Mesendoderm (in vitro differentiated cells): ENCODE measurements at regions not wholly inside any gene's neighbourhood (a gene's known extent, or its start where the extent isn't known, plus 50 kb on each side); places are given as distances from the start of the nearest gene placed in this dataset.
A peak's percentile ranks its signal among the peaks of the same experiment; 100 is the strongest.

ENCODE experiments used
- DNase-seq: peaks from one replicate; pipeline ENCODE4 v3.0.0; 2013
- H2AK5ac ChIP-seq: 2 replicates; pipeline ENCODE4 v1.6.1; 2013; ENCODE audit warnings: low read length, inconsistent platforms
- H2BK120ac ChIP-seq: 2 replicates; pipeline ENCODE4 v1.6.1; 2013; ENCODE audit warnings: low read depth, mild to moderate bottlenecking, low read length, moderate library complexity, mixed read lengths
- H2BK15ac ChIP-seq: replicated peaks from 2 replicates; pipeline ENCODE4 v1.6.1; 2013; ENCODE audit warnings: low read depth, mild to moderate bottlenecking, moderate library complexity
- H2BK5ac ChIP-seq: 2 replicates; pipeline ENCODE4 v1.6.1; 2013; ENCODE audit warnings: low read length, inconsistent platforms
- H3K18ac ChIP-seq: 2 replicates; pipeline ENCODE4 v1.6.1; 2013; ENCODE audit warnings: mild to moderate bottlenecking, low read length, mixed read lengths
- H3K23ac ChIP-seq: one replicate; pipeline ENCODE4 v1.6.1; 2013; ENCODE audit warnings: low read length
- H3K27ac ChIP-seq: 2 replicates; pipeline ENCODE4 v1.5.1; 2013; ENCODE audit warnings: low read depth, mild to moderate bottlenecking, inconsistent platforms, low read length, moderate library complexity
- H3K27me3 ChIP-seq: 2 replicates; pipeline ENCODE4 v1.6.1; 2013; ENCODE audit warnings: low read length, control low read depth, mild to moderate bottlenecking, inconsistent platforms; ENCODE audit not compliant: insufficient read depth, poor library complexity
- H3K36me3 ChIP-seq: 2 replicates; pipeline ENCODE4 v1.6.1; 2013; ENCODE audit warnings: low read length, inconsistent platforms; ENCODE audit not compliant: control insufficient read depth, insufficient read depth
- H3K4ac ChIP-seq: one replicate; pipeline ENCODE4 v1.6.1; 2013; ENCODE audit warnings: low read depth, mild to moderate bottlenecking, low read length, moderate library complexity
- H3K4me1 ChIP-seq: 2 replicates; pipeline ENCODE4 v1.6.1; 2013; ENCODE audit warnings: low read depth, low read length, inconsistent platforms; ENCODE audit not compliant: control insufficient read depth
- H3K4me2 ChIP-seq: 2 replicates; pipeline ENCODE4 v1.6.1; 2013; ENCODE audit warnings: low read length
- H3K4me3 ChIP-seq: 2 replicates; pipeline ENCODE4 v1.5.1; 2013; ENCODE audit warnings: mild to moderate bottlenecking, low read length
- H3K56ac ChIP-seq: one replicate; pipeline ENCODE4 v1.6.1; 2013; ENCODE audit warnings: low read length
- H3K79me1 ChIP-seq: 2 replicates; pipeline ENCODE4 v1.6.1; 2013; ENCODE audit warnings: low read length, inconsistent platforms
- H3K79me2 ChIP-seq: 2 replicates; pipeline ENCODE4 v1.6.1; 2013; ENCODE audit warnings: mild to moderate bottlenecking, low read length; ENCODE audit not compliant: control insufficient read depth, insufficient read depth
- H3K9ac ChIP-seq: 2 replicates; pipeline ENCODE4 v1.6.1; 2013; ENCODE audit warnings: low read length, inconsistent platforms
- H4K5ac ChIP-seq: one replicate; pipeline ENCODE4 v1.6.1; 2013; ENCODE audit warnings: low read length
- H4K8ac ChIP-seq: one replicate; pipeline ENCODE4 v1.6.1; 2013; ENCODE audit warnings: low read depth, mild to moderate bottlenecking, control low read depth, low read length, moderate library complexity
- WGBS: extraction: QIAGEN DNeasy Blood & Tissue Kit; methylation state at CpG from one replicate; pipeline ENCODE4 v1.1.7; 2013; ENCODE audit warnings: low lambda C conversion rate, missing lambda C conversion rate; ENCODE audit not compliant: insufficient coverage; ENCODE audit errors: extremely low coverage; 5-methylcytosine and 5-hydroxymethylcytosine counted together

DNA sequence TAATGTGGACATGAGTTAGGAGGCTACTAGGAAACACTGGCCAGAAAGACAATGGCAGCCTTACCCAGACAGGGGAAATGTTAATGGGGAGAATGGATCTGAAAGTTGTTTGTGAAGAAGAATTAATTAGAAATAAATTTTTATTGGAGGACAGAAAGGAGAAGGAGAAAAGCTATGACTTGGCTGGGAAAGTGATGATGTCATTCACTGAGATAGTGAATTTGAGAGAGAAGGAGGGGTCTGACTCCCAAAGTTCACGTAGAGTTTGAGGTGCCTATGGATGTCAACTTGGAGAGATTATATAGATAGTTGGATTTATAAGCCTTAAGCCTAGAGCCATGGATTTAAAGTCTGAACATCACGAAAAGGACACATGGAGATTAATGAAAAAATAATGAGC, 144.6 kb upstream of the ZNF521 start:
- H3K36me3 ChIP-seq = no peaks in the 10 kb centered on the region
- DNase-seq = no peak
- no peak overlapping the region for H3K27ac ChIP-seq
- H3K56ac ChIP-seq = no peak overlapping the region
- H4K5ac ChIP-seq = no peak overlapping the region
- no peak overlapping the region for H3K4ac ChIP-seq
- no peak overlapping the region for H3K18ac ChIP-seq
- H2AK5ac ChIP-seq = no peak overlapping the region
- no peak overlapping the region for H2BK5ac ChIP-seq
- no peaks in the 10 kb centered on the region for H3K79me2 ChIP-seq
- no peaks in the 10 kb centered on the region for H3K27me3 ChIP-seq
- H3K4me1 ChIP-seq = no peaks in the 10 kb centered on the region
- no peak overlapping the region for H4K8ac ChIP-seq
- no peak overlapping the region for H3K23ac ChIP-seq
- no peak overlapping the region for H3K4me2 ChIP-seq
- no CpG with 5 or more reads among the region's 2 CpGs for WGBS
- no peaks in the 10 kb centered on the region for H3K79me1 ChIP-seq
- H3K9ac ChIP-seq = no peak overlapping the region
- H2BK120ac ChIP-seq = no peak overlapping the region
- no peak overlapping the region for H3K4me3 ChIP-seq
- H2BK15ac ChIP-seq = no peak overlapping the region

DNA sequence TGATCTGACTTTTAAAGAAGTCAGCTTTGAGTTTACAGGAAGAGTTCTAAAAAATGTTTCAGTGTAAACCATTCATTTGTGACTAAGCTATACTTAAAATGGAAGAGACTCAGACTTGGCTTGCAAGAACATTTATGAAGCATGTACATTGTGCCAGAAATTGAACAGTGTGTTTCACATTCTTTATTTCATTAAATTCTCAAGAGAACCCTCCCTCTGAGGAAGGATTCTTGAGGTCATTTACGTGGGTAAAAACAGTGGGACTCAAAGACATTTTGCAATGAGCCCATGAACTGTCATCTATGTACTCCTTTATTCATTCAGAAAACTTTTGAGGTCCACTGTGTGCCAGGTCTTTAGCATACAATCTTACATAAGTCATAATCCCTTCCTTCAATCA, 143.6 kb upstream of the ZNF521 start:
- no peak overlapping the region for H3K23ac ChIP-seq
- H3K79me1 ChIP-seq = no peaks in the 10 kb centered on the region
- H3K18ac ChIP-seq = no peak overlapping the region
- WGBS = no CpG with 5 or more reads among the region's 1 CpG
- H3K27me3 ChIP-seq = no peaks in the 10 kb centered on the region
- DNase-seq = no peak
- no peak overlapping the region for H2BK120ac ChIP-seq
- no peak overlapping the region for H2AK5ac ChIP-seq
- no peaks in the 10 kb centered on the region for H3K4me1 ChIP-seq
- no peaks in the 10 kb centered on the region for H3K36me3 ChIP-seq
- no peak overlapping the region for H3K9ac ChIP-seq
- no peak overlapping the region for H2BK15ac ChIP-seq
- no peak overlapping the region for H3K4me3 ChIP-seq
- no peak overlapping the region for H3K4ac ChIP-seq
- no peak overlapping the region for H4K5ac ChIP-seq
- H3K56ac ChIP-seq = no peak overlapping the region
- H3K27ac ChIP-seq = no peak overlapping the region
- no peak overlapping the region for H4K8ac ChIP-seq
- no peaks in the 10 kb centered on the region for H3K79me2 ChIP-seq
- H3K4me2 ChIP-seq = no peak overlapping the region
- H2BK5ac ChIP-seq = no peak overlapping the region

GRCh38 chr18:25494888-25495287, 142.9 kb upstream of the ZNF521 start:
- no peak overlapping the region for H3K4ac ChIP-seq

DNA sequence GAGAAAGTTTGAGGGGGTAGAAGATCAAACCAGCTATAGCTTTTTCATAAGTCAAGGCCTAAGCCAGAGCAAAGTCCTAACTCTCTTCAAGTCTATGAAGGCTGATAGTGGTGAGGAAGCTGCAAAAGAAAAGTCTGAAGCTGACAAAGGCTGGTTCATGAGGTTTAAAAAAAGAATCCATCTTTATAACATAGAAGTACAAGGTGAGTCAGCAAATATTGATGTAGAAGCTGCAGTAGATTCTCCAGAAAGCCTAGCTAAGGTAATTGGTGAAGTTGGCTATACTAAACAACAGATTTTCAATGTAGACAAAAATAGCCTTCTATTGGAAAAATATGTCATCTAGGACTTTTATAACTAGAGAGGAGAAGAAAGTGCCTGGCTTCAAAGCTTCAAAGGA, 141.4 kb upstream of the ZNF521 start:
- no peak for DNase-seq
- H3K56ac ChIP-seq = no peak overlapping the region
- no peak overlapping the region for H3K23ac ChIP-seq
- H3K4ac ChIP-seq = no peak overlapping the region
- H3K18ac ChIP-seq = no peak overlapping the region
- no peaks in the 10 kb centered on the region for H3K4me1 ChIP-seq
- no peak overlapping the region for H3K4me2 ChIP-seq
- no peak overlapping the region for H4K5ac ChIP-seq
- H3K27ac ChIP-seq = no peak overlapping the region
- no peaks in the 10 kb centered on the region for H3K79me1 ChIP-seq
- no peak overlapping the region for H2AK5ac ChIP-seq
- H3K36me3 ChIP-seq = no peaks in the 10 kb centered on the region
- no peak overlapping the region for H3K9ac ChIP-seq
- no peak overlapping the region for H3K4me3 ChIP-seq
- no peak overlapping the region for H4K8ac ChIP-seq
- no peak overlapping the region for H2BK120ac ChIP-seq
- no peaks in the 10 kb centered on the region for H3K79me2 ChIP-seq
- H3K27me3 ChIP-seq = no peaks in the 10 kb centered on the region
- H2BK5ac ChIP-seq = no peak overlapping the region
- no peak overlapping the region for H2BK15ac ChIP-seq

More at GRCh38 chr18:25494888-25495287, 142.9 kb upstream of the ZNF521 start:
- WGBS = no CpG with 5 or more reads among the region's 1 CpG
- H4K5ac ChIP-seq = no peak overlapping the region
- no peaks in the 10 kb centered on the region for H3K79me1 ChIP-seq
- H3K56ac ChIP-seq = no peak overlapping the region
- no peak overlapping the region for H2BK120ac ChIP-seq
- H3K23ac ChIP-seq = no peak overlapping the region
- no peak overlapping the region for H3K4me2 ChIP-seq
- no peak overlapping the region for H3K18ac ChIP-seq
- H2BK5ac ChIP-seq = no peak overlapping the region
- H2AK5ac ChIP-seq = no peak overlapping the region
- H3K79me2 ChIP-seq = no peaks in the 10 kb centered on the region
- H2BK15ac ChIP-seq = no peak overlapping the region
- H3K4me3 ChIP-seq = no peak overlapping the region
- no peak overlapping the region for H4K8ac ChIP-seq
- H3K9ac ChIP-seq = no peak overlapping the region
- no peaks in the 10 kb centered on the region for H3K27me3 ChIP-seq
- no peaks in the 10 kb centered on the region for H3K4me1 ChIP-seq
- H3K36me3 ChIP-seq = no peaks in the 10 kb centered on the region
- DNase-seq = no peak
- no peak overlapping the region for H3K27ac ChIP-seq

GRCh38 chr18:25490316-25490715, 138.3 kb upstream of the ZNF521 start:
- Histone ChIP-seq H2AK5ac (no peak overlapping the region), H2BK5ac (no peak overlapping the region), H3K27ac (no peak overlapping the region), H3K36me3 (no peaks in the 10 kb centered on the region), H3K79me2 (no peaks in the 10 kb centered on the region), H3K4ac (no peak overlapping the region), H3K4me3 (no peak overlapping the region), H4K5ac (no peak overlapping the region), H2BK120ac (no peak overlapping the region), H3K56ac (no peak overlapping the region), H3K23ac (no peak overlapping the region), H4K8ac (no peak overlapping the region), H3K4me2 (no peak overlapping the region), H3K18ac (no peak overlapping the region), H2BK15ac (no peak overlapping the region), H3K9ac (no peak overlapping the region), H3K79me1 (no peaks in the 10 kb centered on the region), H3K4me1 (no peaks in the 10 kb centered on the region), H3K27me3 (no peaks in the 10 kb centered on the region)
- DNase-seq = peak; percentile 36
- WGBS = no CpG with 5 or more reads among the region's 4 CpGs

GRCh38 chr18:25473008-25473407, 121.0 kb upstream of the ZNF521 start:
- Histone ChIP-seq H3K18ac (no peak overlapping the region), H3K4me3 (no peak overlapping the region), H2BK5ac (no peak overlapping the region), H2AK5ac (no peak overlapping the region), H3K56ac (no peak overlapping the region), H3K9ac (no peak overlapping the region), H3K79me2 (no peaks in the 10 kb centered on the region), H3K36me3 (no peaks in the 10 kb centered on the region), H3K4me1 (no peaks in the 10 kb centered on the region), H4K8ac (no peak overlapping the region), H3K4ac (no peak overlapping the region), H4K5ac (no peak overlapping the region), H2BK120ac (no peak overlapping the region), H3K79me1 (no peaks in the 10 kb centered on the region), H3K4me2 (no peak overlapping the region), H3K23ac (no peak overlapping the region), H3K27ac (no peak overlapping the region), H3K27me3 (no peaks in the 10 kb centered on the region), H2BK15ac (no peak overlapping the region)
- no peak for DNase-seq
- WGBS = no CpG with 5 or more reads among the region's 2 CpGs
